ENCODE measurements at regions not wholly inside any gene's neighbourhood (a gene's known extent, or its start where the extent isn't known, plus 50 kb on each side); places are given as distances from the start of the nearest gene placed in this dataset.
"Not testable (repeated sequence)": the region's sequence is repeated elsewhere in the genome, so short reads cannot be mapped to it uniquely, and the experiment has no call there.

- no peaks in the 10 kb centered on the region for H3K9me3 ChIP-seq
- TF ChIP-seq CTCF (IDR thresholded peaks at IDR 0.05; ENCODE audit: low read depth, low read length) = no peak
- H3K4me1 ChIP-seq = no peaks in the 10 kb centered on the region
- DNase-seq = no peak
- H3K4me3 ChIP-seq (ENCODE audit: low read depth, low read length) = no peak overlapping the region
- H3K36me3 ChIP-seq = no peaks in the 10 kb centered on the region
- no peaks in the 10 kb centered on the region for H3K27me3 ChIP-seq
These were observed 125.1 kb downstream of the NPIPB5 start for GRCh38 chr16:22635801-22636200.

- Histone ChIP-seq H3K4me1 (no peaks in the 10 kb centered on the region), H3K36me3 (no peaks in the 10 kb centered on the region)
- TF ChIP-seq CTCF (IDR thresholded peaks at IDR 0.05; ENCODE audit: low read depth, low read length) = no peak
These were observed 127.9 kb downstream of the NPIPB5 start for GRCh38 chr16:22638393-22639206.

GRCh38 chr16:22641131-22641628, 130.5 kb downstream of the NPIPB5 start:
- no peak overlapping the region for H3K4me3 ChIP-seq (ENCODE audit: low read depth, low read length)
- H3K9me3 ChIP-seq = no peaks in the 10 kb centered on the region
- peaks cover 14% of the 10 kb centered on the region for H3K27me3 ChIP-seq
- no peaks in the 10 kb centered on the region for H3K4me1 ChIP-seq
- H3K36me3 ChIP-seq = no peaks in the 10 kb centered on the region
- TF ChIP-seq CTCF (IDR thresholded peaks at IDR 0.05; ENCODE audit: low read depth, low read length) = no peak
- no peak for DNase-seq

More at GRCh38 chr16:22638393-22639206, 127.9 kb downstream of the NPIPB5 start:
- DNase-seq = no peak
- Histone ChIP-seq H3K9me3 (no peaks in the 10 kb centered on the region), H3K4me3 (ENCODE audit: low read depth, low read length) (no peak overlapping the region), H3K27me3 (peaks cover 7% of the 10 kb centered on the region)

- DNase-seq = no peak
- H3K27me3 ChIP-seq = peaks cover 15% of the 10 kb centered on the region
- TF ChIP-seq CTCF (IDR thresholded peaks at IDR 0.05; ENCODE audit: low read depth, low read length) = no peak
- H3K9me3 ChIP-seq = no peaks in the 10 kb centered on the region
- no peaks in the 10 kb centered on the region for H3K36me3 ChIP-seq
- no peak overlapping the region for H3K4me3 ChIP-seq (ENCODE audit: low read depth, low read length)
- peaks cover 7% of the 10 kb centered on the region for H3K4me1 ChIP-seq
These were observed 131.9 kb downstream of the NPIPB5 start for GRCh38 chr16:22642416-22643088.

GRCh38 chr16:22643203-22643602, 132.5 kb downstream of the NPIPB5 start:
- not testable (repeated sequence) for DNase-seq; H3K4me1 ChIP-seq; H3K4me3 ChIP-seq (ENCODE audit: low read depth, low read length); H3K36me3 ChIP-seq; H3K9me3 ChIP-seq
- H3K27me3 ChIP-seq = peaks cover 18% of the 10 kb centered on the region

GRCh38 chr16:22643886-22644285, 133.2 kb downstream of the NPIPB5 start:
- H3K4me3 ChIP-seq (ENCODE audit: low read depth, low read length) = no peak overlapping the region
- no peak for DNase-seq
- peaks cover 7% of the 10 kb centered on the region for H3K4me1 ChIP-seq
- H3K36me3 ChIP-seq = no peaks in the 10 kb centered on the region
- H3K27me3 ChIP-seq = peaks cover 18% of the 10 kb centered on the region
- H3K9me3 ChIP-seq = no peaks in the 10 kb centered on the region
- no peak for TF ChIP-seq CTCF (IDR thresholded peaks at IDR 0.05; ENCODE audit: low read depth, low read length)

Measured in BE2C (cell line).